Hepatocyte (in vitro differentiated cells): ENCODE measurements at regions not wholly inside any gene's neighbourhood (a gene's known extent, or its start where the extent isn't known, plus 50 kb on each side); places are given as distances from the start of the nearest gene placed in this dataset.

Experiments
- EZH2 ChIP-seq: fragments of 200-600 bp; sonication (generic); IDR thresholded peaks from 2 replicates; pipeline ENCODE4 v1.6.1; 2016; ENCODE audit warnings: antibody characterized with exemption, mild to moderate bottlenecking, borderline replicate concordance
- EZH2phosphoT487 ChIP-seq: fragments of 200-600 bp; sonication (generic); IDR thresholded peaks from one replicate; pipeline ENCODE4 v1.6.1; 2018; ENCODE audit warnings: antibody characterized with exemption, mild to moderate bottlenecking, low read depth, moderate library complexity; ENCODE audit not compliant: unreplicated experiment, severe bottlenecking
- TF ChIP-seq, protein P1 (sequence below): fragments of 200-600 bp; sonication (generic); IDR thresholded peaks from 2 replicates; pipeline ENCODE4 v1.5.1; 2016; ENCODE audit warnings: antibody characterized with exemption, mild to moderate bottlenecking; ENCODE audit not compliant: poor library complexity

DNA sequence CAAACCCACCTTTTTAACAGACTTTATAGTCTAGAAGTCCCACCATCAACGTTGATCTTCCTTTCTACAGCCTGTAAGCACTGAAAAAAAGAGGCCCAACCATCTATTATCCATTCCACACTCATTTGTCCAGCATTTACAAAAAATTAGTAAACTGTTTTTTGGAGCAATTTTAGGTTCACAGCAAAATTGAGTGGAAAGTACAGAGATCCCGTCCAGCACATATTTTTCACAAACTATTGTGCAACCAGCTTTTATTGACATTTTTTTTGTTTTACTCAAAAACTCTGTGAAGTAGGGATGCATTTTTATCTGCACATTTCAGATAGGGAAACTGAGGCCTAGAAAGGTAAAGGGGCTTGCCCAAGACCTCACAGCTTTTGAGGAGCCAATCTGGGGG lies 68.6 kb downstream of the TNP1 start:
- TF ChIP-seq, protein P1, sequence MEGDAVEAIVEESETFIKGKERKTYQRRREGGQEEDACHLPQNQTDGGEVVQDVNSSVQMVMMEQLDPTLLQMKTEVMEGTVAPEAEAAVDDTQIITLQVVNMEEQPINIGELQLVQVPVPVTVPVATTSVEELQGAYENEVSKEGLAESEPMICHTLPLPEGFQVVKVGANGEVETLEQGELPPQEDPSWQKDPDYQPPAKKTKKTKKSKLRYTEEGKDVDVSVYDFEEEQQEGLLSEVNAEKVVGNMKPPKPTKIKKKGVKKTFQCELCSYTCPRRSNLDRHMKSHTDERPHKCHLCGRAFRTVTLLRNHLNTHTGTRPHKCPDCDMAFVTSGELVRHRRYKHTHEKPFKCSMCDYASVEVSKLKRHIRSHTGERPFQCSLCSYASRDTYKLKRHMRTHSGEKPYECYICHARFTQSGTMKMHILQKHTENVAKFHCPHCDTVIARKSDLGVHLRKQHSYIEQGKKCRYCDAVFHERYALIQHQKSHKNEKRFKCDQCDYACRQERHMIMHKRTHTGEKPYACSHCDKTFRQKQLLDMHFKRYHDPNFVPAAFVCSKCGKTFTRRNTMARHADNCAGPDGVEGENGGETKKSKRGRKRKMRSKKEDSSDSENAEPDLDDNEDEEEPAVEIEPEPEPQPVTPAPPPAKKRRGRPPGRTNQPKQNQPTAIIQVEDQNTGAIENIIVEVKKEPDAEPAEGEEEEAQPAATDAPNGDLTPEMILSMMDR, result no peak
- no peak for TF ChIP-seq EZH2phosphoT487
- no peak for TF ChIP-seq EZH2
